HG03095 (cell line): ENCODE measurements at regions not wholly inside any gene's neighbourhood (a gene's known extent, or its start where the extent isn't known, plus 50 kb on each side); places are given as distances from the start of the nearest gene placed in this dataset.

Source experiments
- ATAC-seq: cut with Tn5 transposase; IDR thresholded peaks from one replicate; pipeline ENCODE4 v1.9.1; 2021; ENCODE audit warnings: moderate library complexity; ENCODE audit not compliant: unreplicated experiment

DNA sequence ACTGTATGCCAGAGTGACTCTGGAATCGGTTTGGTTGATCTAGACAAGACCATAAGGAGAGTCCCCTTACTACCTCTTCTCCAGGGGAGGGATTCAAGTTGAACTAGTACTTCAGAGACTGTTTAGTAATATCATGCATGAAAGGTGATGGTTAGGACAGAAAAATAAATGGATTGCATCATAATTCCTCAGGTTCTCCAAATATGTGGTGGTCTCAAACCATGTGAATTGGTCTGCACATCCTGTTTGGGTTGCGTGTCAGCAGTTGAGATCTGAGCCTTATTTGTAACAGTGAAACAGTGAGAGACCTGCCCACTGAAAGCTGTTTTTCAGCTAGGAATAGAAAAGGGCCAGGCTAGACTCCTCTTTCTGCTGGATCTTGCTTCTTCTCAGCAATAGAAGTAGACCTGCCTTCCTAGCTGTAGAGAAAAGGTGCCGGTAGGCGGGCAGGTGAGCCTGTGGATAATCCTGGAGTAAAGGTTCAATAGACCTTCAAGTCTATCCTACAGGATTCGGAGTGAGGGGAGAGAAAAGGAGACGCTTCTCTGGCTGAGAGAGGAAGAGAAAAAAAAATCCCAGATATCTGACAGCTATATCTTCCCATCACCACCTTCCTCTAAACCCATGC, 258.5 kb upstream of the E2F7 start:
- ATAC-seq, result no peak

DNA sequence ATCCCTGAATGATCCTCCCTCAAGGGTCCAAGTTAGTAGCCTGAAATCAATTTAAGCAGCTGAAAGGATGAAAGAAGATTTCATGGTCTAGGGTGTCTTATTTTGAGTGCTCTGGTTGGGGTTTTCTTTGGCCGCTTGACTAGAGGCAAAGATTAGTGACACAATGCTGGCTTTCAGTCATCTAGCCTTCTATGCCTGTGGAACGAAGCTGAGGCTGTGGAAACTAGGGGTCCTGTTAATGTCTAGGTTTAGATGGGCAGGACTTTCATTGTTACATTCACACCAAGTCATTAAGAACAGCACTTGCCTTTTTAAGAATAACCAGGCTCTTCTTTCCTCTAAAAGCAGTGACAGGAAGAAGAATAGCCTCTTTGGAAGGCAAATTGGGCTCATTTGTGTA, 253.8 kb upstream of the E2F7 start:
- no peak for ATAC-seq

DNA sequence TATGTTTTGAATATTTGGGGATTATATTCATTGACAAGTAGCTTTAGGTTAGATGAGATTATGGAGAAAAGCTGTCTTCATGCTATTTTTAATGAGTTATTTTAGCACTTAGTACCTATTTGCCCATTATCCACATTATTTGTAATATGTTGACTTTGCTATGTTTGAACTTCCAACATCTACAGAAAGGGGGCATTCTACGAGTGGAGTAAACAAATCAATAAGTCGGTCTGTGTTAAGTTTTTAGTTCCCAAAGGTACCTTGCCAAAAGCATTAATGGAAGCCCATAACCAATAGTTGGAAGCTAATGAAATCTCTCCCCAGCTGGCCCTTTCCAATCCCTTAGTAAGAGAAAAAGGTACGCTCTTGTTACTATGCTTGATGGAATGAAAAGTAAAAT, 250.0 kb upstream of the E2F7 start:
- ATAC-seq, result no peak

DNA sequence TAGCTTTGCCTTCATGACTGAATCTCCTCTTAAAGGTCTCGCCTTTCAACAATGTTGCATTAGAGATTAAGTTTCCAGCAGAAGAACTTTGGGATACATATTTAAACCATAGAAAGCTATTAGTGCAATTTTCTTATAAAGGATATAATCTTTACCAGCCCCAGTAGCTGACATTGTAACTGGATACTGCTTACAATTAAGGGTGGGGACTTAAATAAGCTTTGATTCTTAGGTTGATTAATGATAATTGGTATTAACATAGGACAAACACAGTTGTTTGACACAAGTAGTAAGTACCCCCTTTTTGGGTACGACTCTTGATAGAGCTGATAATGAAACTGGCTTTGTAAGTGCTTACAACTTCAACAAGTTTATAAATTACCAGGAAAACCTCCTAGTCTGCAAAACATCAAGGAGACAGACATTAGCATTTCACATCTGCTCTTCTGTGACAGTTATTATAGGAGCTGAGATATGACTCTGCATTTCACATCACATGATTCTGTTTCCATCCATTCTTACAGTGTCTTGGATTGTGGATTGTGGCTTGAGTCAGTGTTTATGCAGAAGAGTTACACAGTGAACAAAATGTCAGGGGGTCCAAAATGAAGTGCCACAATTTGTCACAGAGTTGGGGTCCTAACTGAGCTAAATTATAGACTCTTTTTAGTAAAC, 249.1 kb upstream of the E2F7 start:
- ATAC-seq, result no peak

DNA sequence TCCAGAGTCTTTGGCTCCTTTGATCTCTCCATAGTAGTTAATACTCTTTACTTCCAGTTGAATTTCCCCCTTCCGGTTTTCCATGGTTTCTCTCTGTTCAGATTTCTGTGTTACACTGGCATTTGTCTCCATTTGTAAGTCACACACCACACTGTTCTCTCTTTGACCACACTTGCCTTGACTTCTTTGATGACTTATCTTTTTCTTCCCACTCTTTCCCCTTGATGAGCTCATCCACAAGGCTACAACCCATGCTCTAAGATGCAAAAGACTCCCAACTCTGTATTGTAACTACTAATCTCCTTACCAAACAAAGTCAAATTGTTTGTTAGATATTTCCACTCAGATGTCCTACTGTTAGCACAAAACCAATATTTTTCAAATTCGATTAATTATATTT, 242.7 kb upstream of the E2F7 start:
- ATAC-seq, result no peak

DNA sequence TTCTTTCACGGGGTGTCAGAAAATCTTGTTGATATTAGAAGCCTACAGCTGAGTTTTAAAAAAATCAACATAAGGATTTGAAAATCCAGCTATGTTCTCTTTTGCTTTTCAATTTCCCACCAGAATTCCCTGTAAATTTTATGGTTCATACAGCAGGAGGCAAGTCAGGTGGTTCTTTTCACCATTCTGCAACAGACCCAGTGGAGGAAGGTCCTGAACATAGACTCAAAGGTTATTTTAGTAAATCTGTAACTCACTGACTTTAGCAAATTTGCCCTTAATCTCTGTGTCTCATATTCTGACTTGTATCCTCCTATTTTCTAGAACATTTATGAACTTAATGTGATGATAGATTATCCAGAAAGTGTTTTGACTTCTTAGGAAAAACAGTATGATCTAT, 235.4 kb upstream of the E2F7 start:
- ATAC-seq, result no peak

DNA sequence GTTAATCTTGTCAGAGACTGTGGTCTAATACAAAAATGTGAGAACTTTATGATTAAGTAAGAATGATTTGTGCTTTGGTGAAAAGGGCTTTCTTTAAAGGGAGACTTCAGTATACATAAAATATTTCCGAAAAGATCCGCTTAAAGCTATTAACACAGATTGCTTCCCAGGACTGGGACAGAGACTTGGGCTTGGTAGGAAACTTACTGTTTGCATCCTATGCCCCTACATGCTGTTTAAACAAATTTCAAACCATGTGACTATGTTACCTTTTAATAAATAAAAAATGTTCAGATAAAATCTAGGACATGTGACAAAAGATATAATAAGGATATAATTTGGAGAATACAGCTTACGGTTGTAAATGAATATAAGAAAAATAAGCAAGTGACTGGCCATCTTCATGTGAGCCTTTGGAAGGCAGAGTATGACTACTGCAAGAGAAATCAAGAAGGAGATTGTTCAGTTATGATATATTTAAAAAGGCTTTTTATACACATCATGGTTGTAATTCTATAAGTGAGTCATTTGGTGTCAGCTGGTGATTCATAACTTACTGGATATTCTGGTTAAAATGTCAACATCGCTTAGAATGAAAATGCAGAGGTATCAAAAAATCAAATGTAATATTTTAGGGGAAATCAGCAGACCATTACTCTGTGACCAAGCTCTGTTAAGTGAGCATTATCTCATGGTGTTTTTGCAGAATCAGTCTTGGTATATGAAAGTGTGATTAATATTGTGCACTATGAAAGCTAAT, 234.7 kb upstream of the E2F7 start:
- no peak for ATAC-seq

DNA sequence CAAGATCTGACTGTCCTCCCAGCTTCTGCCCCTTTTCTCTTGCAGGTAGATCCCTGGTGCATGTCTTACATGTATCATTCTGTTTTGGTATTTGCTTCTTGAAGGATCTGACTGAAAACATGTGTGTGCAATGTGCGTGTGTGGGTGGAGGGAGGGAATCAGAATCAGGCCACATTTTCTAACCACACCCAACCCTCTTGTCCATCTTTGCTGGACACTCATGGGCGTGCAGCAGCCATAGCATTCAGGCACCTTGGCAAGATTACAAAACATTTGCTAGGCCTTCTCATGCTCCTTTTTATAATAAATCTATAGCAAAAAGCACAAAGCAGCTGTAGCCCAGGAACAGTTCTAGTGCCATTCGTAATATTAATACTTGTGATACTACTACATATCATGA, 233.6 kb upstream of the E2F7 start:
- ATAC-seq, result no peak

DNA sequence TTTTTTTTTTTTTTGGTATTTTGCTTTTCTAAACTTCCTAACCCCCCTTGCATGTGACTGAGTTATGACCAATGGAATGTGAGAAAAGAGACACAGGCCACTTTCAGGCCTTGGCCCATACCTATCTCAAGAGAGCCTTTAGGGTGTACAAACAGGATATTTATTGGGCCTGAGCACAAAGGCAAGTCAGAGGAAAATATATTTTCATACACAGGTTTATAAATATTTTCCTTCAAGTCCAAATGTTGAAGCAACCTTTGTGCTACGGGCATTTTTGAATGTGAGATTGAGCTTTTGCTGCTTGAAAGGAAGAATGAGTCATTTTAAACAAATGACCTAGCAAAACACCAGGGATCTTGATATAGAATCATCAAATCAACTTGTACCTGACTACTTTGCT, 228.6 kb upstream of the E2F7 start:
- no peak for ATAC-seq

DNA sequence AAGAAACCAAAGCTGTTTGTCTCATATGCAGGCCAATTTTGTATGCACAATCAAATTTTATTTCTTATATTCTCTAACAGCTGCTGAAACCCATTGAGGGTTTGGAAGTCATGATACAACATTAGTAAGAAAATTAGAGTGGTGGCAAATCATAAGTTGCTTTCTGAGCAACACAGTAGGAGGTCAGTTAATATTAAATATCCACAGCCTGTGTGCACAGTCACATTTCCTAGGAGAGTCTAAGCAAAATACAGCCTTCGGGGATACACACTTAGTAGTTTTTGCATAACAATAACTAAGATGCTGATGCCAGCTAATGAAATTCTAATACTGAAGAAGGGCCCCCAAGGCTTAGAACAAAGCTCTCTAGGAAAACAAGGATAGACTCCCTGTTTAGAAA, 209.6 kb upstream of the E2F7 start:
- no peak for ATAC-seq

DNA sequence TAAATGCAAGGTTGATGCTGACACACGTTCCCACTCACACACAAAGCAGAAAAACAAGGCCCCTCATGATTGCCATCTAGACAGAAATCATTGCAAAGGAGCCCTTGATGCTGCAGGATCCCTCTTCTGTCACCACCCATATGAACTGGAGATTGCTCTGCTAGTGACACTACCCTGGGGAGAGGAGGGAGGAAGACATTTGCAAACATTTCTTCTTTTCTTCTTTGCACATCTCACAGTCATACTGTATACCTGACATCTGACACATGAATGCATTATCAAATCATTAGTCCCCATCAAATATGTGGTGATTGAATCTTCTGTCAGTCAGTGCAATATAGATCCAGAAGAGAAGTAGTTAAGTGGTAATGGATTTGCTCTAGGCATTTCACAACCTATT, 208.5 kb upstream of the E2F7 start:
- no peak for ATAC-seq

DNA sequence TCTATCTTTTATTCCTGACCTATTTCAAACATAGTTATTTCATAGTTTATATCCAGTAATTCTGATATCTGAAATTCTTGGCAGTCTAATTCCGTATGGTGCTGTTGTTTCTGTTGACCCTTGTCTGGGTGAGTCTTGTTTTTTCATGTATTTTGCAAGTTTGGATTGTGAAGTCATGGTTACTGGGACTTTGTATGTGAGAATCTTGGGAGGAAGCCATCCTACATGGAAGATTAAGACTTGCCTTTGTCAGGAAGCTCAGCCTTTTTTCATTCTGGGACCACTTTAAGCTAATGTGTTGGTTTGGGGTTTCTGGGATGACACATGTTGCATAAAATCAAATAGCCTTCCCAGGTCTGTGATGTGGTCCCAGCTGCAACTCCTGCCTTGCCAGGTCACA, 191.6 kb upstream of the E2F7 start:
- ATAC-seq, result no peak

DNA sequence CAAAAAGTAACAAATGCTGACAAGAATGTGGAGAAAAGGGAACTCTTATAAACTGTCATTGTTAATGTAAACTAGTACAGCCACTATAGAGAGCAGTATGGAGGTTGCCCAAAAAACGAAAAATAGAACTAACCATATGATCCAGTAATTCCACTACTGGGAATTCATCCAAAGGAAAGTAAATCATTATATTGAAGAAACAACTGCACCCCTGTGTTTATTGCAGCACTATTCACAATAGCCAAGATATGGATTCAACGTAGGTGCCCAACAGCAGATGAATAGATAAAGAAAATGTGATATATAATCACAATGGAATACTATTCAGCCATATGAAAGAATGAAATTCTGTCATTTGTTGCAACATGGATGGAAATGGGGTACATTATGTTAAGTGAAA, 188.0 kb upstream of the E2F7 start:
- ATAC-seq, result no peak

DNA sequence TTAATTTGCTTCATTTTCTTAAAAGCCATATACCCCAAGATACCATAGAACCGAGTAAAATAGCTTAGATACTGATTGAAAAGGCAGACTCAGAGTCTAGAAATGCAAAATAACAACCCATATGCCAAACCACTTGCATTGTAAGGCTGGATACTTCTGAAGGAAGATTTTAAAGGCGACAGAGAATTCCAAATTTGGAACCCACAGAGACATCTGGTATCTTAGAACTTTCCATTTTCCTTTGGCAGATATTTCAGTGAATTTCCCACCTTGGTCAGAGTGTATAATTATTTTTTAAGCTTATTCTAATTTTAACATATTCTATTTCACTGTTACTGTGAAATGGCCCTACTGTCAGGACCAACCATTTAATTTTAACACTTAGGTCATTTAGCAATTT, 186.4 kb upstream of the E2F7 start:
- ATAC-seq, result no peak

DNA sequence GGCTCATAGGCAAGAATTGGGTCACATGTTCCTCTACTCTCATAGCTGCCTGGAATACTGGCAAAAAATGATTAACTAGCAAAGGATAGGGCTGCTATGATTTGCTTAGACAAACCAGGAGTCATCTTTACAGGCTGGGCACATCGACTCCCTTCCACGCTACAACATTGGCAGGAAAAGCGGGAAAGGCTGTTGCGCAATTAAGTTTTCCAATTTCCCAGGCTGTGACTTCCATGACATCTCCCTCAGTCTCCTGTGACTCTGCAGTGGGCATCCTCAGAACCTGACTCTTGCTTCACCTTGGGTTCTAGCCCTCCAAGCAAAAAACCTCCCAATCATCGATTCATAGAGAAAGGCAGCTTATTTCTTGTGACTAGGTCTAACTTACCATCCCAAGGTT, 184.5 kb upstream of the E2F7 start:
- no peak for ATAC-seq

DNA sequence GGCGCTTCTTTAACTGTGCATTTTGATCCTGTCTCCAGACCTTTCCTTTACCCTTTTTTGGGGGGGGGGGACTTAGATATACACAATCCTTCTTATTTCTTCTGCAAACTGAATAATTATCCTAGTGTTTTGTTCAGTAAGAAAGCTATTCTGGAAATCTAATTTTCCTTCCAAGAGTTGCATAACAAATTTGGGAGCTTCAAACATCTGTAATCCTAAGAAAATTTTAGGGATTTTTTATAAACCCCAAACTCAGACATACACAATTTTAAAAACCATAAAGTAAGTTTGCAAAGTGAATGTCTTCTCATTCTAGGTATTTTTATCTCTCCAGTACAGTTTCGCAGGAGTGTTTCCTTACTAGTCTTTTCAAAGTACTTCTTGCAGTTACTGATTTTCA, 182.7 kb upstream of the E2F7 start:
- no peak for ATAC-seq

DNA sequence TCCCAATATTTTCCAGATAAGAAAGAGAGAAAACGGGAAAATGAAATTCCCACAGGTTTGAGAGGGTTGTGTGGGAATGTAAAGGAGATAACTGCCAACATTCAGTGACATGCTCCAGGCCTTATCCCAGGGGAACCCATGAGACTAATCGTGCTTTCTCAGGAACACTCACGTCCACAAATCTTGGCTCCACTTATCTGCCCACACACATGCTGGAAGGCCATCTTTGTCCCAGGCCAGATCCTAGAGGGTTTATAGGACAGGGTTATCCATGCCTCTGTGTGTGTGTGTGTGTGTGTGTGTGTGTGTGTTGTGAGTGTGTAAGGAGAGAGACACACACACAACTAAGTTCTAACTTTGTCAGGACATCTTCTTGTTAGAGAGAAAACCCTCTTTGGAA, 182.2 kb upstream of the E2F7 start:
- ATAC-seq, result no peak

DNA sequence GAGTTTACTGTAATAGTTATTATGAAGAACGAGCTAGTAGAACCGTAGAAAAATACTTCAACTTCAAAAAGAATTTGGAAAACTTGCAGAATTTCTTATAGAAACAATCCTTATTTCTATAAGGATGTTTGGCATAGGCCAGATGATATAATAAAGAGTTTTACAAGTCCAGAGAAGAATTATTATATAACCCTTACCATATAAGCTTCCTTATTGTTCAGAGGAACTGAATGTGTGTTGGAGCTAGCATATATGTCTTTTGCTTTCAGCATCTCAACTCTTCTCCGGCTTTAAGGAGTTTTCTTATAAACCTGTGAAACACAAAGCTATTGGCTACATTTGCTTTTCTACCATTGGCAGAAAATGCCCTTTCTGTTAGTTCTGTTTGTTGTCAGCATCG, 178.0 kb upstream of the E2F7 start:
- no peak for ATAC-seq

DNA sequence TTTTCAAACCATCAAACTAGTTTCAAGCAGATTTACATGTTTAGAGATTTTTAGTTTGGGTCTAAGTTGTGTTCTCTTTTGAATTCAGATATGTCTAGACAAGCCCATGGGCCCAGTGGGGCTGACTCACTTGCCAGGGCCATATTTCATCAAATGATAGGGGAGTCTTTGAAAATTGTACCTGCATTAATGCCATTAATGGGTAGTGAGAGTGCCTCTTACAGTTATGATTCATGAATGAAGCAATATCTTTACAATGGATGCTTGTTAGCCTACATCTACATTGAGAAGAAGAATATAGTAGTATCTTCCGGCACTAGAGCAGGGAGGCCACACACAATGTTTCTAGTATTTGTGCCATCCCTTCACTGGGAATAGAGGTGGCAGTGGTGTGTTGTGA, 174.2 kb upstream of the E2F7 start:
- no peak for ATAC-seq

DNA sequence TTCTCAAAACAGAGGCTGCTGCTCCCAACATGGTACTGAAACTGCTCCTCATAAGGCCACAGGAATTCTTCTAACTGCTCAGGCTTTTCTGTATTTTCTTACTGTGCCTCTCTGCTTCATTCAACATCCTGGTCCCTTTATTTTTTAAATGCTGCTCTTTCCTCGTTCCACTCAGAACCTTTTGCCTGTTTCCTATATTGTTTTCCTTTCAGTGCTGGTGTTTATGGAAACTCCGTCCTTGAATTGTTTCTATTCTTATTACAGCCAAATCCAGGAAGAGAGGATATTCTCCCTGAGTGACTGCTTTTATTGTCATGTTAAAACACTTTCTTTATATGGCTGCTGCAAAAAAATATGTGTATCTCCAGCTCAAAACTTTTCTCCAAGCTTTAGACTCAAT, 173.0 kb upstream of the E2F7 start:
- ATAC-seq, result no peak

DNA sequence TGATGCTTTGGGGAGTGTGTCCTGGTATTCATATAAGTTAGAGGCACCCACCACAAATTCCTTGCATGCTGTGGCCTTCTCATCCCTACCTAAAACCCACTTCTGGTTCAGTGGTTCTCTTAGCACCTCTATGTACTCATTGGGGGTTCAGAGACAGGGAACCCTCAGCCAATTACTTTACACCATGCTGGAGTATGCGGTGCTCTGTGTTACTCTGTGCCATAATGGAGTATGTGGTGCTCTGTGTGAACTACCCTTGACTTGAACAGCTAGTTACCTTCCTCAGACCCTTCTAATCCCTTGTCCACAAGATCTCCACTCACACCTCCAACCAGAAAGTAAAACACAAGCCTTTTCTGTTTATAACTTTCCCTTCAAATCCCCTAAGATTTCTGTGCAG, 172.5 kb upstream of the E2F7 start:
- no peak for ATAC-seq

DNA sequence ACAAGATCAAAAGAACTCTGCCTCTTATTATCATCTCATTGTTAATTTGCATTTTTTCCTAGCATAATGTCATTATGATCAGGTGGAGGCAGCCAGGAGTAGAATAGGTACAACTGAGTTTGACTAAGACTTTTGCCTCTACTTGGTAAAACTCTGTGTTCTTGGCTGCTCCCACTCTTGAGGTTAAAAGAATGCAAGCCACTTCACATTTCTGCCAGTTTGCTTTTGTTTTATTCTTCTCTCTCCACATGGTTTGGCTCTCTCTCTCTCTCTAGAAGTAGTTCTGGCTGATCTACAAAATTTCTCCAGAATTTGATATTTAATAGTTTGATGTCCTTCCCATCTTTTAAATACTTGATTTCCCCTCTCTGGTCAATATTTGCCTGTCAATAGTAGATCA, 170.7 kb upstream of the E2F7 start:
- ATAC-seq, result no peak

DNA sequence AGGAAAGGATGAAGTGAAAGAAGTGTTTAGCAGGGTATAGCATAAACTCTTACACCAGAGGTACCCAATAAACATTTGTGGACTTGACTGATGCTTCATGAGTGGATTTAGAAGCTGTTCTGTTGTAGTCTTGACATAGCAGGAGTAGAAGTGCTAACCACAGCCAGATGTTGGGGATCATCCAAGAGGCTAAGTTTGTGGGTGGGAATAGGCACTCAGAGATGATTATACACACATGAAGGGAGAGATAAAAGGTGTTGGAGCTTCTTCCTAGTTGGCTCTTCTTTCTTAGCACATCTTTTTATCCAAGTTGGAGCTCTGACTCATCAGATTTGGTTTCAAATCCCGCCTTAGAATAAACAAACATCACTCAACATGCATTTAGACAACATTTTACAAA, 166.7 kb upstream of the E2F7 start:
- no peak for ATAC-seq
